Neural cell (in vitro differentiated cells): ENCODE measurements at regions not wholly inside any gene's neighbourhood (a gene's known extent, or its start where the extent isn't known, plus 50 kb on each side); places are given as distances from the start of the nearest gene placed in this dataset.

ENCODE experiments used
- H2AFZ ChIP-seq: fragments of 200-600, 300-800 bp; sonication (generic), shearing (Covaris generic); 2 replicates; pipeline ENCODE4 v1.6.0; 2014; ENCODE audit warnings: low read depth, mild to moderate bottlenecking, antibody characterized with exemption, low read length, moderate library complexity
- H3F3A ChIP-seq: fragments of 200-600 bp; shearing (Covaris generic); 2 replicates; pipeline ENCODE4 v1.6.1; 2016; ENCODE audit warnings: mild to moderate bottlenecking, moderate library complexity, mixed read lengths, antibody characterized with exemption, low read length; ENCODE audit not compliant: insufficient read depth, poor library complexity, severe bottlenecking
- H3K27ac ChIP-seq: fragments of 200-600, 300-800 bp; sonication (generic), shearing (Covaris generic); 2 replicates; pipeline ENCODE4 v1.5.1; 2014; ENCODE audit warnings: mild to moderate bottlenecking, low read length, moderate library complexity
- H3K27me3 ChIP-seq: fragments of 300-800, 200-600 bp; sonication (generic), shearing (Covaris generic); 2 replicates; pipeline ENCODE4 v1.6.0; 2014; ENCODE audit warnings: mild to moderate bottlenecking, low read depth, low read length, moderate library complexity; ENCODE audit not compliant: insufficient read depth
- H3K36me3 ChIP-seq: fragments of 300-800, 200-600 bp; sonication (generic), shearing (Covaris generic); 2 replicates; pipeline ENCODE4 v1.5.1; 2014; ENCODE audit warnings: mild to moderate bottlenecking, antibody characterized with exemption, low read length, moderate library complexity; ENCODE audit not compliant: insufficient read depth
- H3K4me2 ChIP-seq: fragments of 300-800, 200-600 bp; sonication (generic), shearing (Covaris generic); 2 replicates; pipeline ENCODE4 v1.6.0; 2014; ENCODE audit warnings: mild to moderate bottlenecking, low read length
- H3K4me3 ChIP-seq: fragments of 300-800, 200-600 bp; sonication (generic), shearing (Covaris generic); 2 replicates; pipeline ENCODE4 v1.5.1; 2014; ENCODE audit warnings: mild to moderate bottlenecking, low read length, moderate library complexity
- H3K79me2 ChIP-seq: fragments of 200-600 bp; shearing (Covaris generic); replicated peaks from 2 replicates; pipeline ENCODE4 v1.6.0; 2014; ENCODE audit warnings: mild to moderate bottlenecking, low read length, moderate library complexity; ENCODE audit not compliant: insufficient read depth
- H3K9ac ChIP-seq: fragments of 300-800, 200-600 bp; sonication (generic), shearing (Covaris generic); 2 replicates; pipeline ENCODE4 v1.6.1; 2016; ENCODE audit warnings: mild to moderate bottlenecking, low read length, mixed read lengths
- H3K9me2 ChIP-seq: fragments of 200-600 bp; shearing (Covaris generic); 2 replicates; pipeline ENCODE4 v1.6.1; 2016; ENCODE audit warnings: mild to moderate bottlenecking, low read length, mixed read lengths; ENCODE audit not compliant: insufficient read depth
- H3K9me3 ChIP-seq: fragments of 200-600, 300-800 bp; sonication (generic), shearing (Covaris generic); 2 replicates; pipeline ENCODE4 v1.6.1; 2016; ENCODE audit warnings: mild to moderate bottlenecking, mixed run types, low read length, moderate library complexity, mixed read lengths
- H4K20me1 ChIP-seq: fragments of 200-600 bp; shearing (Covaris generic); 2 replicates; pipeline ENCODE4 v1.6.1; 2016; ENCODE audit warnings: mild to moderate bottlenecking, mixed run types; ENCODE audit not compliant: insufficient read depth
- EP300 ChIP-seq: fragments of 450-650 bp; conservative IDR thresholded peaks from 2 replicates; pipeline ENCODE4 v1.6.1; 2014; ENCODE audit warnings: antibody characterized with exemption, mild to moderate bottlenecking, moderate library complexity; ENCODE audit not compliant: poor library complexity, severe bottlenecking
- EZH2 ChIP-seq: fragments of 200-600, 300-800 bp; shearing (Covaris generic), sonication (generic); IDR thresholded peaks from 2 replicates; pipeline ENCODE4 v1.6.1; 2014; ENCODE audit warnings: antibody characterized with exemption, low read length, borderline replicate concordance, mild to moderate bottlenecking; ENCODE audit not compliant: insufficient read depth, poor library complexity, severe bottlenecking
- MXI1 ChIP-seq: fragments of 450-650 bp; conservative IDR thresholded peaks from 2 replicates; pipeline ENCODE4 v1.6.1; 2014; ENCODE audit warnings: antibody characterized with exemption, mild to moderate bottlenecking; ENCODE audit not compliant: poor library complexity, severe bottlenecking
- POLR2AphosphoS5 ChIP-seq: IDR thresholded peaks from 2 replicates; pipeline ENCODE4 v1.6.1; 2012
- RAD21 ChIP-seq: fragments of 450-650 bp; conservative IDR thresholded peaks from 2 replicates; pipeline ENCODE4 v1.6.1; 2014; ENCODE audit warnings: antibody characterized with exemption, mild to moderate bottlenecking, moderate library complexity
- SMC3 ChIP-seq: fragments of 450-650 bp; conservative IDR thresholded peaks from 2 replicates; pipeline ENCODE4 v1.6.1; 2014; ENCODE audit warnings: antibody characterized with exemption, mild to moderate bottlenecking, moderate library complexity; ENCODE audit not compliant: poor library complexity
- TAF1 ChIP-seq: IDR thresholded peaks from 2 replicates; pipeline ENCODE4 v1.6.1; 2012; ENCODE audit warnings: low read depth
- TF ChIP-seq, protein P1 (sequence below): IDR thresholded peaks from 2 replicates; pipeline ENCODE4 v1.6.1; 2012; ENCODE audit warnings: borderline replicate concordance
- TF ChIP-seq, protein P2 (sequence below): fragments of 450-650 bp; IDR thresholded peaks from 2 replicates; pipeline ENCODE4 v1.5.1; 2014; ENCODE audit warnings: antibody characterized with exemption, mild to moderate bottlenecking, moderate library complexity; ENCODE audit not compliant: poor library complexity, severe bottlenecking

DNA sequence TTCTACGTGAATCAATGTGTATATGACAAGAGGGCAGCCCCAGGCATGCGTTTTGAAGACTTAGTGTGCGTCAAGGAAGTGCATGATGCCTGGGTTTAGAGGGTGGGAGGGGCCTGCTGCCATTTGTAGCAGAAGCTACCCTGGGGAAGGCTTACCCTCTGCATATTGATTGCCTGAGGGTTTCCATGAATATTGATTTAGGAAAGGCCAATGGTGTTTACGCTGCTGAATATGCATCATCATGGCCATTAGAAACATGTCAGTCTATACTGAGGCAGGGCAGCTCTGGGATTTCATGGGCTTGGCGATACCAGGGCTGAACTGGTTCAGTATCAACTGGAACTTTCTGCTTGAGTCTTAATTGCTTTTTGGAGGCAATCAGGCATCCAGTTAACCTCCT lies 259.3 kb downstream of the DCDC2C start:
- no peaks in the 10 kb centered on the region for H3K27me3 ChIP-seq
- no peak for TF ChIP-seq EZH2
- no peak for TF ChIP-seq RAD21
- TF ChIP-seq, protein P1, sequence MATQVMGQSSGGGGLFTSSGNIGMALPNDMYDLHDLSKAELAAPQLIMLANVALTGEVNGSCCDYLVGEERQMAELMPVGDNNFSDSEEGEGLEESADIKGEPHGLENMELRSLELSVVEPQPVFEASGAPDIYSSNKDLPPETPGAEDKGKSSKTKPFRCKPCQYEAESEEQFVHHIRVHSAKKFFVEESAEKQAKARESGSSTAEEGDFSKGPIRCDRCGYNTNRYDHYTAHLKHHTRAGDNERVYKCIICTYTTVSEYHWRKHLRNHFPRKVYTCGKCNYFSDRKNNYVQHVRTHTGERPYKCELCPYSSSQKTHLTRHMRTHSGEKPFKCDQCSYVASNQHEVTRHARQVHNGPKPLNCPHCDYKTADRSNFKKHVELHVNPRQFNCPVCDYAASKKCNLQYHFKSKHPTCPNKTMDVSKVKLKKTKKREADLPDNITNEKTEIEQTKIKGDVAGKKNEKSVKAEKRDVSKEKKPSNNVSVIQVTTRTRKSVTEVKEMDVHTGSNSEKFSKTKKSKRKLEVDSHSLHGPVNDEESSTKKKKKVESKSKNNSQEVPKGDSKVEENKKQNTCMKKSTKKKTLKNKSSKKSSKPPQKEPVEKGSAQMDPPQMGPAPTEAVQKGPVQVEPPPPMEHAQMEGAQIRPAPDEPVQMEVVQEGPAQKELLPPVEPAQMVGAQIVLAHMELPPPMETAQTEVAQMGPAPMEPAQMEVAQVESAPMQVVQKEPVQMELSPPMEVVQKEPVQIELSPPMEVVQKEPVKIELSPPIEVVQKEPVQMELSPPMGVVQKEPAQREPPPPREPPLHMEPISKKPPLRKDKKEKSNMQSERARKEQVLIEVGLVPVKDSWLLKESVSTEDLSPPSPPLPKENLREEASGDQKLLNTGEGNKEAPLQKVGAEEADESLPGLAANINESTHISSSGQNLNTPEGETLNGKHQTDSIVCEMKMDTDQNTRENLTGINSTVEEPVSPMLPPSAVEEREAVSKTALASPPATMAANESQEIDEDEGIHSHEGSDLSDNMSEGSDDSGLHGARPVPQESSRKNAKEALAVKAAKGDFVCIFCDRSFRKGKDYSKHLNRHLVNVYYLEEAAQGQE = no peak
- TF ChIP-seq, protein P2, sequence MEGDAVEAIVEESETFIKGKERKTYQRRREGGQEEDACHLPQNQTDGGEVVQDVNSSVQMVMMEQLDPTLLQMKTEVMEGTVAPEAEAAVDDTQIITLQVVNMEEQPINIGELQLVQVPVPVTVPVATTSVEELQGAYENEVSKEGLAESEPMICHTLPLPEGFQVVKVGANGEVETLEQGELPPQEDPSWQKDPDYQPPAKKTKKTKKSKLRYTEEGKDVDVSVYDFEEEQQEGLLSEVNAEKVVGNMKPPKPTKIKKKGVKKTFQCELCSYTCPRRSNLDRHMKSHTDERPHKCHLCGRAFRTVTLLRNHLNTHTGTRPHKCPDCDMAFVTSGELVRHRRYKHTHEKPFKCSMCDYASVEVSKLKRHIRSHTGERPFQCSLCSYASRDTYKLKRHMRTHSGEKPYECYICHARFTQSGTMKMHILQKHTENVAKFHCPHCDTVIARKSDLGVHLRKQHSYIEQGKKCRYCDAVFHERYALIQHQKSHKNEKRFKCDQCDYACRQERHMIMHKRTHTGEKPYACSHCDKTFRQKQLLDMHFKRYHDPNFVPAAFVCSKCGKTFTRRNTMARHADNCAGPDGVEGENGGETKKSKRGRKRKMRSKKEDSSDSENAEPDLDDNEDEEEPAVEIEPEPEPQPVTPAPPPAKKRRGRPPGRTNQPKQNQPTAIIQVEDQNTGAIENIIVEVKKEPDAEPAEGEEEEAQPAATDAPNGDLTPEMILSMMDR = no peak
- TF ChIP-seq MXI1 = no peak
- TF ChIP-seq EP300 = no peak
- no peak for TF ChIP-seq POLR2AphosphoS5
- TF ChIP-seq SMC3 = no peak
- no peak for TF ChIP-seq TAF1
- no peak overlapping the region for H3K27ac ChIP-seq
- no peaks in the 10 kb centered on the region for H3F3A ChIP-seq
- H4K20me1 ChIP-seq = no peaks in the 10 kb centered on the region
- no peaks in the 10 kb centered on the region for H3K9me3 ChIP-seq
- H2AFZ ChIP-seq = no peak overlapping the region
- no peak overlapping the region for H3K4me3 ChIP-seq
- H3K9ac ChIP-seq = no peak overlapping the region
- no peak overlapping the region for H3K4me2 ChIP-seq
- H3K79me2 ChIP-seq = peaks cover 4% of the 10 kb centered on the region
- no peaks in the 10 kb centered on the region for H3K36me3 ChIP-seq
- no peaks in the 10 kb centered on the region for H3K9me2 ChIP-seq

DNA sequence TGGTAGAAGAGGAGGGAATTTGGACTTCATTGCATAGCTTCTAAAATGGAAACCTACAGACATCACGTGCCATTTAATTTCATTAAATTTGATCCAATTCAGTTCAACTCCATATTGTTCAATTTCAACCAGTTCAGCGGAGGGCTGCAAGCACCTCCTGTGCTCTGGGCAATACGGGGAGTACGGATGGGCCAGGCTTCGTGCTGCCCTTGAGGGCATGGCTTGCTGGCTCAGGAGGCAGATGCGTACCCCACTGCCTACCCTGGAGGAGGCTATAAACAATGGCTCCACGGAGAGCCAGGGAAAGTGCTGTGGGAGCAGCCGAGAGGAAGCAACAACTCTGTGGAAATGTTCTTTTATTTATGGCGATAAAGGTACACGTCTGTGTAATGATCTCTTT lies 261.8 kb downstream of the DCDC2C start:
- Histone ChIP-seq H3K9me2 (no peaks in the 10 kb centered on the region), H3K27ac (no peak overlapping the region), H3K4me2 (no peak overlapping the region), H3K4me3 (no peak overlapping the region), H2AFZ (no peak overlapping the region), H3F3A (no peaks in the 10 kb centered on the region), H4K20me1 (no peaks in the 10 kb centered on the region), H3K9ac (no peak overlapping the region), H3K9me3 (no peaks in the 10 kb centered on the region), H3K27me3 (no peaks in the 10 kb centered on the region), H3K79me2 (peaks cover under 1% of the 10 kb centered on the region), H3K36me3 (no peaks in the 10 kb centered on the region)
- TF ChIP-seq, protein P2 = no peak
- TF ChIP-seq RAD21 (no peak), EZH2 (no peak), SMC3 (no peak)
- TF ChIP-seq, protein P1 = no peak
